Naive thymus-derived CD8-positive, alpha-beta T cell (primary cell): ENCODE measurements at regions not wholly inside any gene's neighbourhood (a gene's known extent, or its start where the extent isn't known, plus 50 kb on each side); places are given as distances from the start of the nearest gene placed in this dataset.
"Not testable (repeated sequence)": the region's sequence is repeated elsewhere in the genome, so short reads cannot be mapped to it uniquely, and the experiment has no call there.

ENCODE experiments used
- ATAC-seq, 2 donors: fragments of 150-1000 bp; cut with Tn5 transposase in 1 of 2; sonication (Bioruptor Pico), chemical (Tn5 transposase) in 1 of 2; 1 replicate in 1 of 2; 2 replicates in 1 of 2; pipeline ENCODE4 v1.10.0; 2021; ENCODE audit warnings: mild to moderate bottlenecking in 2 of 2, moderate library complexity in 2 of 2
- POLR2A ChIA-PET: fragments of 350-600 bp; sonication (Branson Sonifier 250); formaldehyde crosslinking; loops from one replicate; lab custom pipeline; 2021; ENCODE audit warnings: antibody characterized with exemption; lab: Charles Lee
- DNase-seq, 10 donors: peaks; one replicate each; pipeline versions ENCODE4 v3.0.0 to v3.0.0-alpha.2; 2020 to 2022
- H3K27ac Mint-ChIP-seq, 10 donors: one replicate each; pipeline ENCODE4 v1.8.0; 2020 to 2022; ENCODE audit warnings: mild to moderate bottlenecking in 10 of 10, mixed read lengths in 10 of 10, moderate library complexity in 4 of 10, inconsistent platforms in 1 of 10
- H3K27me3 Mint-ChIP-seq, 5 donors: one replicate each; pipeline ENCODE4 v1.8.0; 2021 to 2022; ENCODE audit warnings: mixed read lengths in 5 of 5
- H3K36me3 Mint-ChIP-seq, 3 donors: one replicate each; pipeline ENCODE4 v1.8.0; 2020 to 2022; ENCODE audit warnings: mixed read lengths in 3 of 3, mild to moderate bottlenecking in 2 of 3, inconsistent platforms in 1 of 3
- H3K4me1 Mint-ChIP-seq, 4 donors: one replicate each; pipeline ENCODE4 v1.8.0; 2021 to 2022; ENCODE audit warnings: mixed read lengths in 4 of 4
- H3K4me3 Mint-ChIP-seq, 10 donors: one replicate each; pipeline ENCODE4 v1.8.0; 2020 to 2022; ENCODE audit warnings: mild to moderate bottlenecking in 10 of 10, mixed read lengths in 10 of 10, moderate library complexity in 6 of 10, inconsistent platforms in 1 of 10
- H3K9me3 Mint-ChIP-seq, 9 donors: one replicate each; pipeline ENCODE4 v1.8.0; 2020 to 2022; ENCODE audit warnings: mixed read lengths in 9 of 9, mild to moderate bottlenecking in 3 of 9, inconsistent platforms in 1 of 9, moderate library complexity in 1 of 9

DNA sequence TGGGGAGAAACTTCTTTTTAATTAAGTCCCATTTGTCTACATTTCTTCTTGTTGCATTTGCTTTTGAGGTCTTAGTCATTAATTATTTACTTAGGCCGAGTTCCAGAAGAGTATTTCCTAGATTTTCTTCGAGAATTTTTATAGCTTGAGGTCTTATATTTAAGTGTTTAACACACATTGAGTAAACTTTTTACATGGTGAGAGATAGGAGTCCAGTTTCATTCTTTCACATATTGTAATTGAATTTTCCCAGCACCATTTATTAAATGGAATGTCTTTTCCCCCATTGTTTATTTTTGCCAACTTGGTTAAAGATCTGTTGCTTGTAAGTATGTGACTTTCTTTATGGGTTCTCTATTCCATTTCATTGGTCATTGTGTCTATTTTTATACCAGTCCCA lies 1344.0 kb upstream of the RAG2 start:
- peaks cover 6 to 32% (median 17%) of the 10 kb centered on the region in 9 donors for H3K9me3 Mint-ChIP-seq
- H3K36me3 Mint-ChIP-seq: no peaks in the 10 kb centered on the region
- no peak overlapping the region for H3K27ac Mint-ChIP-seq
- ATAC-seq (no peak), DNase-seq (no peak)
- POLR2A ChIA-PET: no interaction called here
- no peaks in the 10 kb centered on the region for H3K27me3 Mint-ChIP-seq
- no peak overlapping the region for H3K4me3 Mint-ChIP-seq
- no peaks in the 10 kb centered on the region for H3K4me1 Mint-ChIP-seq

DNA sequence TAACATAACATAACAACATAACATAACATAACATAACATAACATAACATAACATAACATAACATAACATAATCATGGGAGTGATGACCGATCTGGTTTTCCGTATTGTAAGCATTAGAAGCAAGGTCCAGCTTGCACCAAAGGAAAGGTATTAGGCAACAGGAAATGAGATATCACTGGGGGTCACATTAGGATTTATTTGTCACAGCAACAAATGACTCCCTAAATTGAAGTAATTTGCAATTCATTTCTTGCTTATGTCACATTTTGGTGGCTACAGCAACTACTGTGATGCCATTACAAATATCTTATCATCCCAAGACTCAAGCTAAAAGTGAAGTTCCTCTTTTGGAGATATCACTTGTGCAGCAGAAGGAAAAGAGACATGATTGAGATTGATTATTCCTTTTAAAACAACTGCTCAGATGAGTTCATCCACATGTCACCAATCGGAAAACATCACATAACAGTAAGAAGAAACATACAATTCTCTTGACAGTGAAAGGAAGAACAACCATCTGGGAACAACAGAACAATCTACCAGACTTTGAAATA lies 1331.1 kb upstream of the RAG2 start:
- no peak overlapping the region for H3K27ac Mint-ChIP-seq
- ATAC-seq: no peak
- H3K36me3 Mint-ChIP-seq: no peaks in the 10 kb centered on the region
- H3K9me3 Mint-ChIP-seq: peaks cover 0 to 14% (median 7%) of the 10 kb centered on the region in 9 donors
- no peak overlapping the region for H3K4me3 Mint-ChIP-seq
- H3K27me3 Mint-ChIP-seq: no peaks in the 10 kb centered on the region
- POLR2A ChIA-PET: no interaction called here
- H3K4me1 Mint-ChIP-seq: no peaks in the 10 kb centered on the region
- no peak for DNase-seq

DNA sequence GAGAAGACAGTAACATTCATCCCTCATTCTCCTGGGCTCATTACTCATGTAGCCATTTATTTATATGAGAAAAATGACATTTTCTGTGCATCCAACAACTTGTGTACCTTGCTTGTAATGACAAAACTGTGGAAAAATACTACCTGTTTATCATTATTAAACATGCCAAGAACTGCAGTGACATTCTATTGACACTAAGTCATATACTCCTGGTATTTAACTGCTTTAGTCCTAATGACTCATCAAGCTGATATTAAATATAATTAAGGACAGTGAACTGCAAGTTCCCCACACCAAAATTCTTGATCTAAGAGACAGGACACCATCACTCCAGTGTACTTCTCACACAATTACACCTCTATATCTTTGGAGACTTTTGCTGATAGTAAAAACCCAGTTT lies 1328.7 kb upstream of the RAG2 start:
- POLR2A ChIA-PET: no interaction called here
- Mint-ChIP-seq H3K9me3 (peaks cover 0 to 17% (median 6%) of the 10 kb centered on the region in 9 donors), H3K27ac (no peak overlapping the region), H3K36me3 (no peaks in the 10 kb centered on the region), H3K4me1 (no peaks in the 10 kb centered on the region), H3K4me3 (no peak overlapping the region), H3K27me3 (no peaks in the 10 kb centered on the region)
- ATAC-seq: no peak
- DNase-seq: no peak

DNA sequence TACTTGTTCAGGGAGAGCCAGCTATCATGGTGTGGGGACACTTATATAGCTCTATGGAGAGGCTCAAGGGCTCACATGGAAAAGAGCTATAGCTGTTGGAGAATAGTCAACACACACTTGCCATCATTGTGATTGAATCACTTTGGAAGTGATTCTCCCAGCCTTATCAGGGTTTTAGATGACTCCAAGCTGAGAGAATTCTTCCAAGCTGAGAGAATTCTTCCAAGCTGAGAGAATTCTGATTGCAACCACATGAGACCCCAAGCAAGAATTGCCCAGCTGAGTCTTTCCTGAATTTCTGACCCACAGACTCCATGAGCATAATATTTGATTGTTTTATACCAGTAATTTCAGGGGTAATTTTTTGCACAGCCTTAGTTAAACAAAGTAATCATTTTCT lies 1318.3 kb upstream of the RAG2 start:
- Mint-ChIP-seq H3K9me3 (peaks cover 0 to 18% (median 6%) of the 10 kb centered on the region in 9 donors), H3K27ac (no peak overlapping the region), H3K36me3 (no peaks in the 10 kb centered on the region), H3K4me1 (no peaks in the 10 kb centered on the region), H3K27me3 (no peaks in the 10 kb centered on the region), H3K4me3 (no peak overlapping the region)
- POLR2A ChIA-PET: no interaction called here
- DNase-seq: no peak
- ATAC-seq: no peak

DNA sequence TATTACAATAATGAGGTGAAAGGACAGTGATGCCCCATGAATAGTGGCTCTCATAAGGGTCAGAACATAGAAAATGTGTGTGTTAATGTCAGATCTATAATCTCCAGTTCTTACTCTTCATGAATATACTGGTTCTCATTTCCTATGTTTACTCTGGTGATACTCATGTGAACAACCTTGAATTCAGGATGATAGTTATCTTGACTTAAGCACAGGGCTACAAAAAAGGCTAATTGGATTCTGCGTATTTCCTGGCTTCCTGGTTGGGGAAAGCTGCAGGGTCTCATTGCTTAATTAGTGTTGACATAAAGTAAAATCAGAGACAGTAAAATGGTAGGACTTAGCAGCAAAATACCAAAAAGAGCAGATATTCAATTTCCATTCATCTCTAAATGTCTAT lies 1316.8 kb upstream of the RAG2 start:
- no peak overlapping the region for H3K4me3 Mint-ChIP-seq
- peaks cover 0 to 21% (median 5%) of the 10 kb centered on the region in 9 donors for H3K9me3 Mint-ChIP-seq
- no peaks in the 10 kb centered on the region for H3K27me3 Mint-ChIP-seq
- DNase-seq (no peak), ATAC-seq (no peak)
- no peak overlapping the region for H3K27ac Mint-ChIP-seq
- H3K36me3 Mint-ChIP-seq: no peaks in the 10 kb centered on the region
- POLR2A ChIA-PET: no interaction called here
- H3K4me1 Mint-ChIP-seq: no peaks in the 10 kb centered on the region

DNA sequence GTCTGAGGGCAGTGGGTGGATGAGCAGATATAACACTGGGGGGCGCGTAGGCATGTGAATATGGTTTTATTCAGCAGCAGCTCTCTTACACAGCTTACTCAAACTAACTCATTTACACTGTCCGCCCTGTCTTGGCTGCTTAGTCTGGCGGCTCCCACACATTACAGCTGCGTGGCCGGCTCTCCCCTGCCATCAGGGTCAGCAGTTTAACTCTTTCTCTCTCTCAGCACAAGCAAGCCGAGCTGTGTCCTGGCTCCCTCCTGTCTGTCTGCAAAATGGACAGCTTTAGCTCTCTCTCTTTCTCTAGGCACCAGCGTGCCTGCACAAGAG lies 1310.1 kb upstream of the RAG2 start:
- DNase-seq (no peak), ATAC-seq (no peak)
- Mint-ChIP-seq H3K4me1 (no peaks in the 10 kb centered on the region), H3K4me3 (no peak overlapping the region), H3K27me3 (no peaks in the 10 kb centered on the region), H3K27ac (no peak overlapping the region), H3K36me3 (no peaks in the 10 kb centered on the region), H3K9me3 (peaks cover 0 to 22% (median 5%) of the 10 kb centered on the region in 9 donors)
- POLR2A ChIA-PET: no interaction called here

DNA sequence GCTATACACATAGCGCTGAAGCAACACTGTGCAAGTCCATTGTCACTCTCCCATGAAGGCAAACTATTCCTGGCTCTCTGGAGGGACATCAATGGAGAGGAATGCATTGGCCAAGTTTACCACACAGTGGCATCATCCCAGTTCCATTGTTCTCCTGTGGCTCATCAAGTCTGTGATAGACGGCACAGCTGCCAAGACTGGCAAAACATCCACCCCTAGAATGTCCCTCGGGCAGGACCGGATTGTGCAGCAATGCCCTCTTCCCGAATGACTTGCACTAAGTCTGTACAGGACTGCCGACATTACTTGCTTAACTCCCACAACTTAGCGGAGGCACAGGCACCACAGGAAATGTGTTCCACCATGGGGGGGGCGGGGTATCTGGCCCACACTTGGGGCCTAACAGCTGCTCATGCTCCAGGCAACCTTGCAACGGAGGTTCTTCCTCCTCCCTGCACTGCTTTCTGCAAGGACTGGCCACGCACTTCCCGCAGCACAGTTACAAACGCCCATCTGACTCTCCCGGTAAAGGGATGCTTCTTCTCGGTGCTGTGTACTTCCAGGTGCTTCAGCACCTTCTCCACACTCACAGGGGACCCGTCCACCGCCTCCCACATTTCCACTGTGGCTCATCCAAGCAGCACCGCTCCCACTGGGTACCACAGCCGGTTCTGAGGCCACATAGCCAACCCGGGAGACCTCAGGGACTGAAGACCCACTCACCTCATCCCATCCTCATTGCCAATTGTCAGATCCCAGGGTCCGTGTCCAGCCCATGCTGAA lies 1309.6 kb upstream of the RAG2 start:
- Mint-ChIP-seq H3K27me3 (no peaks in the 10 kb centered on the region), H3K9me3 (peaks cover 0 to 22% (median 5%) of the 10 kb centered on the region in 9 donors), H3K36me3 (no peaks in the 10 kb centered on the region), H3K27ac (peak overlapping the region in 1 of 10 donors; percentile 30), H3K4me1 (no peaks in the 10 kb centered on the region), H3K4me3 (no peak overlapping the region)
- DNase-seq (no peak), ATAC-seq (no peak)
- POLR2A ChIA-PET: no interaction called here

DNA sequence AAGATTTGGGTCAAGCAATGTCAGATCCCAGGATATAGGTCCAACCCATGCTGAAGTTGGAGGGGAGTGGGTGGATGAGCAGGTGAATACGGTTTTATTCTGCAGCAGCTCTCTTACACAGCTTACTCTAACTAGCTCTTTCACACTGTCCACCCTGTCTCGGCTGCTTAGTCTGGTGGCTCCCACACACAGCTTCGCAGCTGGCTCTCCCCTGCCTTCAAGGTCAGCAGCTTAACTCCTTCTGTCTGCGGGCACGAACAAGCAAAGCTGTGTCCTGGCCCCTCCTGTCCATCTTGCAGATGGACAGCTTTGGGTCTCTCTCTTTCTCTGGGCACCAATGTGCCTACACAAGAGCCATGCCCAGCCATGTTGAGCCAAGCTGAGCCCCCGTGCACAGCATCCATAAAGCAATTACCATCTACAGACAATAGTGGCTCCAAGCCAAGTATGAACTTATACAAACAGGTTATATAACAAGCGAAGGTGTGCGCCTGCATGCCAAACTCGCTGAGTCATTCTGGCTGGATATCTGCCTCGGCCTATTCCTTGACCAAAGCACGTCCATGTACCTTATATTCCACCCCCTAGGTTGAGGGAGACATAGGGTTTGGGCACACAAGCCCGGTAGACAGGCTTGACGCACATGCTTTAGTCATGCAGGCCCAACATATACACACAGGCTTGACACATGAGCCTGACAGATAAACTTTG lies 1307.8 kb upstream of the RAG2 start:
- POLR2A ChIA-PET: no interaction called here
- H3K27me3 Mint-ChIP-seq: no peaks in the 10 kb centered on the region
- DNase-seq (no peak), ATAC-seq (no peak)
- H3K4me3 Mint-ChIP-seq: no peak overlapping the region
- H3K4me1 Mint-ChIP-seq: no peaks in the 10 kb centered on the region
- H3K36me3 Mint-ChIP-seq: no peaks in the 10 kb centered on the region
- no peak overlapping the region for H3K27ac Mint-ChIP-seq
- H3K9me3 Mint-ChIP-seq: peaks cover 0 to 22% (median 3%) of the 10 kb centered on the region in 9 donors

DNA sequence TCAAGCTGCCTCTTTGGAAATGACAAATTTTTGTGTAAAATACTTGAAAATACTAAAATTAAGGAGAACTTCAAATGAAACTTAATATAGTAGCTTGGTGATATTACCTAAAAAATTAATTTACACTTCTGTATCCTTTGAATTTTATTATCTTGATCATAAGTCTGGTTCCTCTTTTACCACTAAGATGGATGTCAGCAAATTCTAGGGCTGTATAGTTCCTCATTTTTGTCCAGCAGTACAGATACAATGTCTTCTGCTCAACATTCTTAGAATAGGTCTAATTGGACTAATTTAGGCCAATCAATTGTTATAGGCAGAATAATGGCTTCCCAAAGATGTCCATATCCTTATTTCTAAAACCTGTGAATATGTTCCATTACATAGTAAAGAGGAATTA lies 1298.0 kb upstream of the RAG2 start:
- POLR2A ChIA-PET: no interaction called here
- Mint-ChIP-seq H3K4me1 (no peaks in the 10 kb centered on the region), H3K9me3 (peaks cover 0 to 39% (median 14%) of the 10 kb centered on the region in 9 donors), H3K36me3 (peaks cover 0 to 4% (median 0%) of the 10 kb centered on the region in 3 donors), H3K4me3 (no peak overlapping the region), H3K27ac (no peak overlapping the region), H3K27me3 (no peaks in the 10 kb centered on the region)
- DNase-seq (no peak), ATAC-seq (no peak)

DNA sequence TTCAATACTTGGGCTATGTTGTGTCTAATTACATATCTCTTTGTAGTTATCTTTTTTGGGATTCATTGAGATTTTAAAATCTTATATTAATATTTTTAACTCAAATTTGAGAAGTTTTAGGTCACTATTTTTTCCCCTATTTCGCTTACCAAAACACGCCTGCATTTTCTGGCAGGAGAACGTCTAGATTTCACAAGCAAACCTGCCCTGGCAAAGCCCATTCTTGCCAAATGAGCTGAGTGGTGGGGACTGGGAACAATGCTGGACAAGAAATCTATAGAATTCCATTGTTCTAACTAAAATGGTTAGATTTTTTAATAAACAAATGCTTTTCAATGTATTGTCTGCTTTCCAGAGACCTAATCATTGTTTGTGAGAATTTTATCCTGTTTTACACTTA lies 1283.7 kb upstream of the RAG2 start:
- Mint-ChIP-seq H3K9me3 (peaks cover 0 to 7% (median 0%) of the 10 kb centered on the region in 9 donors), H3K36me3 (no peaks in the 10 kb centered on the region), H3K4me1 (no peaks in the 10 kb centered on the region), H3K4me3 (no peak overlapping the region), H3K27ac (no peak overlapping the region), H3K27me3 (no peaks in the 10 kb centered on the region)
- ATAC-seq (no peak), DNase-seq (no peak)
- POLR2A ChIA-PET: no interaction called here

DNA sequence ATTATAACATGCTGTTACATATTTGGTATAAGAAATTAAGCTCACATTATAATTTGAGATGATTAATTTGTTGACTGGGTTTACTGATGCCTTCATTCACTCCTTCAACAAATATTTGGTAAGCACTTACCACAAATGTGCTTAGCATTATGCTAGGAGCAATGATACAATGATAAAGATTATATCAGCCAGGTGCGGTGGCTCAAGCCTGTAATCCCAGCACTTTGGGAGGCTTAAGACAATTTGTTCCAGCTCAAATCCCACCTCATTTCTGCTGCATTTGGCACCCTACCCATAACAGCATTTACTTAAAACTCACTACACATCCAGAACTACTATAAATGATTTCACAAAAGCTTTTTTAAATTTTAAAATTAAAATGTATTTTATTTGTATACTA lies 1263.6 kb upstream of the RAG2 start:
- H3K27ac Mint-ChIP-seq: no peak overlapping the region
- H3K4me1 Mint-ChIP-seq: no peaks in the 10 kb centered on the region
- no peak overlapping the region for H3K4me3 Mint-ChIP-seq
- POLR2A ChIA-PET: no interaction called here
- no peaks in the 10 kb centered on the region for H3K27me3 Mint-ChIP-seq
- no peak for ATAC-seq
- DNase-seq: no peak
- no peaks in the 10 kb centered on the region for H3K36me3 Mint-ChIP-seq
- peaks cover 0 to 24% (median 8%) of the 10 kb centered on the region in 9 donors for H3K9me3 Mint-ChIP-seq

DNA sequence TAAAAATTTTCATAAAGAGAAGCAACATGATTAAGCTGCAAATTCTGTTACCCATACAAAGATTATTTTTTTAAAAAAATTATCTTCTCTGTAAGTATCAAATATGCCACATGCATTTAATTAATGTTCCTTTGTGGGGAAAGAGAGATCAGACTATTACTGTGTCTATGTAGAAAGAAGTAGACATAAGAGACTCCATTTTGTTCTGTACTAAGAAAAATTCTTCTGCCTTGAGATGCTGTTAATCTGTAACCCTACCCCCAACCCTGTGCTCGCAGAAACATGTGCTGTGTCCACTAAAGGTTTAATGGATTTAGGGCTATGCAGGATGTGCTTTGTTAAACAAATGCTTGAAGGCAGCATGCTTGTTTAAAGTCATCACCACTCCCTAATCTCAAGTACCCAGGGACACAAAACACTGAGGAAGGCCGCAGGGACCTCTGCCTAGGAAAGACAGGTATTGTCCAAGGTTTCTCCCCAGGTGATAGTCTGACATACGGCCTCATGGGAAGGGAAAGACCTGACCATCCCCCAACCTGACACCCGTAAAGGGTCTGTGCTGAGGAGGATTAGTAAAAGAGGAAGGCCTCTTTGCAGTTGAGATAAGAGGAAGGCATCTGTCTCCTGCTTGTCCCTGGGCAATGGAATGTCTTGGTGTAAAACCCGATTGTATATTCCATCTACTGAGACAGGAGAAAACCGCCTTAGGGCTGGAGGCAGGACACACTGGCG lies 1260.9 kb upstream of the RAG2 start:
- H3K27ac Mint-ChIP-seq, DNase-seq, ATAC-seq, H3K4me3 Mint-ChIP-seq, H3K36me3 Mint-ChIP-seq, H3K27me3 Mint-ChIP-seq, H3K4me1 Mint-ChIP-seq, POLR2A ChIA-PET: not testable (repeated sequence)
- peaks cover under 1 to 33% (median 9%) of the 10 kb centered on the region in 9 donors for H3K9me3 Mint-ChIP-seq

DNA sequence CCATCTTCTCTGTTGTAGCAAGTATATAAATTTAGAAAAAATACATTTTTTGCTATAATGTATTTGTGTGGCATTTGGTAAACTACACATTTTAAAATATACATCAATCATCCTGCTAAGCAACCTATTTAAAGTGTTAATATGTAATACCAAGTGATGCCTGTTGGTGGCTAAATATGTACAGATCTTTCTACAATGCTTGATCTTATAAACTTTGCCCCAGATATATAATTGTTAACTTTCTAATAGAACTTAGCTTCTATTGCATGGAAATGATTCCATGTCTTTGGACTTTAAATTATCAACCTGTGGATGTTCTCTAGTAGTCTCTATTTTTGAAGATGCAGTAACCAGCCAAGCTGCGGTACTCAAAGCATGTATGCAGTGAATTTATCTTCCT lies 1260.4 kb upstream of the RAG2 start:
- POLR2A ChIA-PET: no interaction called here
- no peaks in the 10 kb centered on the region for H3K27me3 Mint-ChIP-seq
- ATAC-seq: no peak
- peaks cover 3 to 33% (median 9%) of the 10 kb centered on the region in 9 donors for H3K9me3 Mint-ChIP-seq
- no peaks in the 10 kb centered on the region for H3K4me1 Mint-ChIP-seq
- H3K4me3 Mint-ChIP-seq: no peak overlapping the region
- no peaks in the 10 kb centered on the region for H3K36me3 Mint-ChIP-seq
- DNase-seq: no peak
- no peak overlapping the region for H3K27ac Mint-ChIP-seq
